KOPT-K1 (cell line): ENCODE measurements at regions not wholly inside any gene's neighbourhood (a gene's known extent, or its start where the extent isn't known, plus 50 kb on each side); places are given as distances from the start of the nearest gene placed in this dataset.

Experiments used
- H3K27ac ChIP-seq: fragments of 200-600 bp; sonication (generic); 2 replicates; pipeline ENCODE4 v1.5.1; 2016; ENCODE audit warnings: antibody characterized with exemption, mild to moderate bottlenecking, low read depth, low read length; ENCODE audit not compliant: poor library complexity, severe bottlenecking
- H3K36me3 ChIP-seq: fragments of 200-600 bp; sonication (generic); 2 replicates; pipeline ENCODE4 v1.5.1; 2017; ENCODE audit warnings: antibody characterized with exemption, mild to moderate bottlenecking, low read length, moderate library complexity; ENCODE audit not compliant: insufficient read depth
- H3K9me3 ChIP-seq: fragments of 200-600 bp; sonication (generic); 2 replicates; pipeline ENCODE4 v1.5.1; 2017; ENCODE audit warnings: antibody characterized with exemption, low read length, mild to moderate bottlenecking; ENCODE audit not compliant: insufficient read depth, poor library complexity, severe bottlenecking

GRCh38 chr15:26352406-26352805 lies 420.5 kb downstream of the GABRB3 start:
- Histone ChIP-seq H3K9me3 (no peaks in the 10 kb centered on the region), H3K36me3 (no peaks in the 10 kb centered on the region), H3K27ac (no peak overlapping the region)

DNA sequence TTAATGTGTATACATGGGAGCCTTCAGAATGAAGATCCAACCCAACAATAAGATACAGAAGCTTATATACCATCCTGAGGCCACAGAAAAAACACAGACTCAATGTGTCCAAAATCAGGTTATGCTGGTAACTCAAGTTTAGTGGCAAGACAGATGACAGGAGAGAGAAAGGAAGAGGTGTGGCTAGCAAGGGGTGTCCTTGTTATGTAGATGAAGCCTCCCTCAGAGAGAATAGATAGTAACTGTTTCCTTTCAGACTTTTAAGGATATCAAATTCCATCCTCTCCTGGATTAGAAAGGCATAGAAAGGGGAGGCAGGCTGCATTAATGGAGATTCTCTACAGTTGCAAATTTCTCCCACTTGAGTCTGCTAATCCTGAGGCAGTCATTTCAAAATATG lies 447.4 kb downstream of the GABRB3 start:
- Histone ChIP-seq H3K36me3 (no peaks in the 10 kb centered on the region), H3K9me3 (no peaks in the 10 kb centered on the region), H3K27ac (no peak overlapping the region)

- Histone ChIP-seq H3K27ac (no peak overlapping the region), H3K36me3 (no peaks in the 10 kb centered on the region), H3K9me3 (no peaks in the 10 kb centered on the region)
Observed at GRCh38 chr15:26323566-26323965, 449.3 kb downstream of the GABRB3 start.

GRCh38 chr15:26318689-26319088 lies 454.2 kb downstream of the GABRB3 start:
- Histone ChIP-seq H3K9me3 (no peaks in the 10 kb centered on the region), H3K36me3 (no peaks in the 10 kb centered on the region), H3K27ac (no peak overlapping the region)

DNA sequence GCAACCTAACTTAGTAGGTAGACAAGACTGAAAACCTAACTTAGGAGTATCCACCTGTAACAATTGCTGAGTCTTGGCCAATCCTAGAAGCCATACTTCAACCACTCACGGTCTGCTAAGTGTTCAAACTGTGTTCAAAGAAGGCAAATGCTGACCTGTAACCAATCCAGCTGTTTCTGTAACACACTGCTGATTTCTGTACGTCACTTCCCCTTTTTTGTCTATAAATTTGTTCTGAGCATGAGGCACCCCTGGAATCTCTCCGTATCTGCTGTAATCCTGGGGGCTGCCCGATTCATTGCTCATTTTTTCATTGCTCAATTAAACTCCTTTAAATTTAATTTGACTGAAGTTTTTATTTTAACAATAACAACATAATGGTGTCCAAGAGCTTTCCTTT lies 451.4 kb upstream of the ATP10A start:
- Histone ChIP-seq H3K9me3 (no peaks in the 10 kb centered on the region), H3K27ac (no peak overlapping the region), H3K36me3 (no peaks in the 10 kb centered on the region)

- no peaks in the 10 kb centered on the region for H3K36me3 ChIP-seq
- no peaks in the 10 kb centered on the region for H3K9me3 ChIP-seq
- H3K27ac ChIP-seq, result no peak overlapping the region
Observed at GRCh38 chr15:26311710-26312236, 448.6 kb upstream of the ATP10A start.

DNA sequence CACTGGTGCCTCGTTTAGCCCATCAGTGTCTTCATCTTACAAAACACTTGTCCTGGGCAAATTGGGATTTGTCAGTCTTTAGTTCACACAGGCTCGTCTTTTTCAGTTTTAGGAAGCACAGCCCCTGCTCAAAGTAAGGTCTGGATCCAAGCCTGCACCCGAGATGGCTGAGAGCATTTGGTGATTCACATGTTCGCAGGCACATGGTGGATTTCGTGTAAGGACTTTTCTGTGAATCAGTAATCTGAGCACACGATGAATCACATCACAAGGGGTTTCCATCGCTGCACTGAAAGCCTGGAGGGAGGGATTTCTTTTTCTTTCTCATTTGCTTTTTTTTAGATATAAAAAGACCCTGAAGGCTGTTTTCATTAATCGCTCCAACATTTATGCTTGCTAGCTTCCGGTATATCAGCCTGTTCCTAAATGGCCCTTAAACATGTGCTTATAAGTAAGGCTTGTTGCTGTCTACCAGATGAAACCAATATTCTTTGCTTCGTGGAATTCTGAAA lies 435.6 kb upstream of the ATP10A start:
- H3K36me3 ChIP-seq, result no peaks in the 10 kb centered on the region
- H3K27ac ChIP-seq, result no peak overlapping the region
- H3K9me3 ChIP-seq, result no peaks in the 10 kb centered on the region

GRCh38 chr15:26298010-26298658 lies 435.0 kb upstream of the ATP10A start:
- H3K27ac ChIP-seq, result no peak overlapping the region
- H3K9me3 ChIP-seq, result no peaks in the 10 kb centered on the region
- H3K36me3 ChIP-seq, result no peaks in the 10 kb centered on the region

- Histone ChIP-seq H3K36me3 (no peaks in the 10 kb centered on the region), H3K9me3 (no peaks in the 10 kb centered on the region), H3K27ac (no peak overlapping the region)
Observed at GRCh38 chr15:26295336-26296085, 432.4 kb upstream of the ATP10A start.

- Histone ChIP-seq H3K9me3 (no peaks in the 10 kb centered on the region), H3K27ac (no peak overlapping the region), H3K36me3 (no peaks in the 10 kb centered on the region)
Observed at GRCh38 chr15:26294059-26294689, 431.0 kb upstream of the ATP10A start.

DNA sequence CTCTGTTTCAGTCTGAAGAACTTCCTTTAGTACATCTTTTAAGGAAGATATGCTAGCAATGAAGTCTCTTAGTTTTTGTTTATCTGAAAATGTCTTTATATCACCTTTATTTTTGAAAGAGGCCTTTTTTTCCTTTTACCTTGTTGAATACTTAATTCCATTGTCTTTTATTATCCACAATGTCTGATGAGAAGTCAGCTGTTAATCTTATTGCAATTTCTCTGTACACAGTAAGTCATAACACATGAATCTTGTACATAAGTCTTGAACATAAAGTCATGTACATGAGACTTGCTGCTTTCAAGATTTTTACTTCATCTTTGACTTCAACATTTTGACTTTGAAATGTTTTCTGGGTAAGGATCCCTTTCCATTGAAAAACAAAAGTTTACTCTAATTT lies 424.3 kb upstream of the ATP10A start:
- no peak overlapping the region for H3K27ac ChIP-seq
- H3K36me3 ChIP-seq, result no peaks in the 10 kb centered on the region
- H3K9me3 ChIP-seq, result peaks cover 8% of the 10 kb centered on the region

DNA sequence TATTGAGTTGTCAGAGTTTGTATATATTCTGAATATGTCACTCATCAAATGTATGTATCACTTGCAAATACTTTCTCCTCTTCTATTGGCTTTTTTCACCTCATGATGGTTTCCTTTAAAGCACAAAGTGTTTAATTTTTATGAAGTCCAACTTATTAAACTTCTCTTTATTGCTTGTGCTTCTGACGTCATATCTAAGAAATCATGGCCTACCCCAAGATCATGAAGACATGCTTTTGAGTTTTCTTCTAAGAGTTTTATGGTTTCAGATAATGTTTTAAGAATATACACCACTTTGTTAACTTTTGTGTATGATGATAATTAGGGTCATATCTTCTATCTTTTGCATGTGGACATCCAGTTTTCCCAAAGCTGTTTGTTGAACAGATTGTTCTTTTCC lies 417.2 kb upstream of the ATP10A start:
- Histone ChIP-seq H3K36me3 (no peaks in the 10 kb centered on the region), H3K9me3 (no peaks in the 10 kb centered on the region), H3K27ac (no peak overlapping the region)

- no peaks in the 10 kb centered on the region for H3K9me3 ChIP-seq
- H3K27ac ChIP-seq, result no peak overlapping the region
- H3K36me3 ChIP-seq, result no peaks in the 10 kb centered on the region
Observed at GRCh38 chr15:26261966-26262365, 398.8 kb upstream of the ATP10A start.

GRCh38 chr15:26261413-26261812 lies 398.3 kb upstream of the ATP10A start:
- no peak overlapping the region for H3K27ac ChIP-seq
- no peaks in the 10 kb centered on the region for H3K36me3 ChIP-seq
- H3K9me3 ChIP-seq, result no peaks in the 10 kb centered on the region

- H3K9me3 ChIP-seq, result no peaks in the 10 kb centered on the region
- H3K36me3 ChIP-seq, result no peaks in the 10 kb centered on the region
Observed at GRCh38 chr15:26260517-26261133, 397.5 kb upstream of the ATP10A start.

More at GRCh38 chr15:26260517-26261133, 397.5 kb upstream of the ATP10A start:
- no peak overlapping the region for H3K27ac ChIP-seq
